ENCODE measurements at regions not wholly inside any gene's neighbourhood (a gene's known extent, or its start where the extent isn't known, plus 50 kb on each side); places are given as distances from the start of the nearest gene placed in this dataset.

DNA sequence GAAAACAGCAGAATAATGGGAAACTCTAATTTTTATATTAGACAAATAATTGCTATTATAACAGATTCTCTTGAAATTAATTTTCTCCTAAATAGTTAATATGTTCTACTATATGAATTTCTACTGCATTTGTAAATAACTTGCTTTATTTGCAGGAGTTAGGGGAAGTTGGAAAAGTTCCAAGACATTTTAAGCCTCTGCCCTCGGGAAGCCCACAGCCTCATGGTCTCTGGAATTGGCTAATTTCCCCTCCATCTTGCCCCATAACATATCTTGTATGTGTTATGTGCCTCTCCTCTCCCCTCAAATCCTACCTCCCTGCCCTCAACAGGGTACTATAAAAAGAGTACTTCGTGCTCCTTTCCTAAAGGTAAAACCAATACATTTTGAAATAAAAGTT, 271.4 kb upstream of the NR5A2 start:
- in situ Hi-C loops (cut with HindIII; ENCODE audit: low sequenced_read_pairs) = no loop called here

DNA sequence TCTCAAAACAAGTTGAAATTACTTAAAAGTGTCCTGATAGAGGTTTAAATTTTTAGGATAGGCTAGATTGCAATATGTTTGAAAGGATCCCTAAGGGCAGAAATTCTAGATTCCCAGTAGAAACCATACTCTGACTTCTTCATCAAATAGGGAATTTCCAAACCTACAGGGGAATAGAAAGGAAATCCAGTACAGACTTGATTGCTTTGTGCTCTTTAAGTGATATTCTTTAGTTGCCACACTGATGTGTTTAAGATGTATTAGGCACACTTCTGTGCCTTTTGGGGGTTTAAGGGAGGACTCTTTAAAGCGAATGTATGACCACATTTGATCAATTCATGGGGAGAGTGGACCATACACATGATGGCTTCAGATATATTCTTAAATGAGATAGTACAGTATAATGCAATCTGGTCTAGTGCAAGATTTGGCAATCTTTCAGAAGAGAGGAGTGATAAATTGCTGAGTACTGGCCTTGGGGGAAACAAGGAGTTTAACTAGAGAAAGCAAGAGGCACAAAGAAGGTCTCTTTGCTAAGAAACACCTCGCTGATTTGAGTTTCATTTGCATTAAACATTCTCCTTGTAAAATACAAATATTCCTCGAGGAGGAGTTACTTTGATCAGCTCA, 268.8 kb upstream of the NR5A2 start:
- in situ Hi-C loops (cut with HindIII; ENCODE audit: low sequenced_read_pairs) = no loop called here
- no peak overlapping the region for H3K4me3 ChIP-seq (ENCODE audit: low read depth, low read length)
- TF ChIP-seq, protein P1, sequence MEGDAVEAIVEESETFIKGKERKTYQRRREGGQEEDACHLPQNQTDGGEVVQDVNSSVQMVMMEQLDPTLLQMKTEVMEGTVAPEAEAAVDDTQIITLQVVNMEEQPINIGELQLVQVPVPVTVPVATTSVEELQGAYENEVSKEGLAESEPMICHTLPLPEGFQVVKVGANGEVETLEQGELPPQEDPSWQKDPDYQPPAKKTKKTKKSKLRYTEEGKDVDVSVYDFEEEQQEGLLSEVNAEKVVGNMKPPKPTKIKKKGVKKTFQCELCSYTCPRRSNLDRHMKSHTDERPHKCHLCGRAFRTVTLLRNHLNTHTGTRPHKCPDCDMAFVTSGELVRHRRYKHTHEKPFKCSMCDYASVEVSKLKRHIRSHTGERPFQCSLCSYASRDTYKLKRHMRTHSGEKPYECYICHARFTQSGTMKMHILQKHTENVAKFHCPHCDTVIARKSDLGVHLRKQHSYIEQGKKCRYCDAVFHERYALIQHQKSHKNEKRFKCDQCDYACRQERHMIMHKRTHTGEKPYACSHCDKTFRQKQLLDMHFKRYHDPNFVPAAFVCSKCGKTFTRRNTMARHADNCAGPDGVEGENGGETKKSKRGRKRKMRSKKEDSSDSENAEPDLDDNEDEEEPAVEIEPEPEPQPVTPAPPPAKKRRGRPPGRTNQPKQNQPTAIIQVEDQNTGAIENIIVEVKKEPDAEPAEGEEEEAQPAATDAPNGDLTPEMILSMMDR (IDR thresholded peaks at IDR 0.05; ENCODE audit: low read depth, low read length, missing control alignments) = no peak
- DNase-seq (ENCODE audit: low read depth) = no peak

More for the DNA sequence above, 271.4 kb upstream of the NR5A2 start:
- no peak for DNase-seq (ENCODE audit: low read depth)
- H3K4me3 ChIP-seq (ENCODE audit: low read depth, low read length) = no peak overlapping the region
- TF ChIP-seq, protein P1 (IDR thresholded peaks at IDR 0.05; ENCODE audit: low read depth, low read length, missing control alignments) = no peak

DNA sequence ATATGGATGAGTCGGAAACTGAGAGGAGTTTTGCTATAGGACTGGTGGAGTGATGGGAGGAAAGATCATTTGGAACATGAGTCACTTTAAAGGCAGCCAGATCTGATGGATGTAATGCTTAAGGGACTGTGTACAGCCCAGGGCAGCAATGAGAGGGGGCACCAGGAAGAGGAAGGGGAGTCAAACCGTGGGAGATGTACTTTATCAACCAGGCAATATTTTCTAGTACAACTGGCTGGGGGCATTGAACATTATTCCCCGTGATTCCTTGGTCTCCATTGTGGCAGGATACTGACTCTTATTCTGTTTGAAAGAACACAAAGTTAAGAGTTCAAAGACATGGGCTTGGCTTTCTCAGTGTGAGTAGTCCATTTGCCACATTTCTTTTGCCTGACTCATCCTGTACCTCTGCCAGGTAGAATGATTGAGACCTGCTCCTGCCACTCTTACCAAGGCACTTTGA, 268.2 kb upstream of the NR5A2 start:
- in situ Hi-C loops (cut with HindIII; ENCODE audit: low sequenced_read_pairs) = no loop called here
- no peak for DNase-seq (ENCODE audit: low read depth)
- H3K4me3 ChIP-seq (ENCODE audit: low read depth, low read length) = no peak overlapping the region
- TF ChIP-seq, protein P1 (IDR thresholded peaks at IDR 0.05; ENCODE audit: low read depth, low read length, missing control alignments) = no peak

DNA sequence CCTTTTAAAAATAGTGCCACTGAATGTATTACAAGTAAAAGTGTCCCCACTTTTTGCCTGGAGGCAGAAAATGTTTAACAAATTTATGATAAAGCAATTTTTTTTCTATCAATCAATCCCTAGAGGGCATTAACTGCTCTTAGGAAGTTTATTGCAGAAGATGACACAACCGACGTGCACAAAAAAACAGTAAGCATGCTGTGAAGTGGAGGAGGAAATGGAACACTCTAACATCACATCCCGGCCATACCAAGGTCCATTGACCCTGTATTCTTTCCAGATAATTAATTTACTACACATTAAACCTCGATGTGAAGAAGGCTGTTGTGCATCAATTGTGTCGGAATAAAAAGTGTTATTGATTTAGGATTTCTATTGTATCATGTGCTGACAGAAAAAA, 264.9 kb upstream of the NR5A2 start:
- DNase-seq (ENCODE audit: low read depth) = no peak
- H3K4me3 ChIP-seq (ENCODE audit: low read depth, low read length) = no peak overlapping the region
- TF ChIP-seq, protein P1 (IDR thresholded peaks at IDR 0.05; ENCODE audit: low read depth, low read length, missing control alignments) = no peak
- in situ Hi-C loops (cut with HindIII; ENCODE audit: low sequenced_read_pairs) = no loop called here

DNA sequence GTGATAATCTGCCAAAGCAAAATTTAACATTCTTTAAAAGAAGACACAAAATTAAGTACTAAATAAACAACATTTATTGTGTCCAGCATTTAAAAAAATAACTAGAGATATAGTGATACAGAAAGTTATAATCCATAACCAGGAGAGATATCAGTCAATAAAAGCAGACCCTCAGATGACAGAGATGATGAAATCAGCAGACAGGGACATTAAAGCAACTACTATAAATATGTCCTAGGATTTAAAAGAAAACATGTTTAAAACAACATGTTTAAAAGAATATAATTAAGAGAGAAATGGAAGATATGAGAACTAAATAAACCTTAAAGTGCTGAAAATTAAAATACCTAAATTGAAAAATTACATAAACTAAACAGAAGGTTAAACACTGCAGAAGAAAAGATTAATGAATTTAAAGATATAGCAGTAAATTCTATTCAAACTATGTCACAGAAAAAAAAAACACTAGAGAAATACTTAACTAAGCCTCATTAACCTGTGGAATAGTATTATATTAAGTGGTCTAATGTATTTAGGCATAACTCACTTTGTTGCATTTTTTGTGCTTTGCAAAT, 261.2 kb upstream of the NR5A2 start:
- no peak overlapping the region for H3K4me3 ChIP-seq (ENCODE audit: low read depth, low read length)
- TF ChIP-seq, protein P1 (IDR thresholded peaks at IDR 0.05; ENCODE audit: low read depth, low read length, missing control alignments) = no peak
- in situ Hi-C loops (cut with HindIII; ENCODE audit: low sequenced_read_pairs) = no loop called here
- no peak for DNase-seq (ENCODE audit: low read depth)

DNA sequence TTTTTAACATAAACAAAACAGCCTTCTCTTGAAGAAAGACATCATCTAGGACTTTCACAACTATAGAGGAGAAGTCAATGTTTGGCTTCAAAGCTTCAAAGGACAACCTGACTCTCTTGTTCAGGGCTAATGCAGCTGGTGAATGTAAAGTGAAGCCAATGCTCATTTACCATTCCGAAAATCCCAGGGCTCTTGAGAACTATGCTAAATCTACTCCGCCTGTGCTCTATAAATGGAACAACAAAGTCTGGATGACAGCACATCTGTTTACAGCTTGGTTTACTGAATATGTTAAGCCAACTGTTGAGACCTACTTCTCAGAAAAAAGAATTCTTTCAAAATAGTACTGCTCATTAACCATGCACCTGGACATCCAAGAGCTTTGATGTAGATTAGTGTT, 259.8 kb upstream of the NR5A2 start:
- no peak for DNase-seq (ENCODE audit: low read depth)
- TF ChIP-seq, protein P1 (IDR thresholded peaks at IDR 0.05; ENCODE audit: low read depth, low read length, missing control alignments) = no peak
- no peak overlapping the region for H3K4me3 ChIP-seq (ENCODE audit: low read depth, low read length)
- in situ Hi-C loops (cut with HindIII; ENCODE audit: low sequenced_read_pairs) = no loop called here
